ENCODE measurements at regions not wholly inside any gene's neighbourhood (a gene's known extent, or its start where the extent isn't known, plus 50 kb on each side); places are given as distances from the start of the nearest gene placed in this dataset.

DNA sequence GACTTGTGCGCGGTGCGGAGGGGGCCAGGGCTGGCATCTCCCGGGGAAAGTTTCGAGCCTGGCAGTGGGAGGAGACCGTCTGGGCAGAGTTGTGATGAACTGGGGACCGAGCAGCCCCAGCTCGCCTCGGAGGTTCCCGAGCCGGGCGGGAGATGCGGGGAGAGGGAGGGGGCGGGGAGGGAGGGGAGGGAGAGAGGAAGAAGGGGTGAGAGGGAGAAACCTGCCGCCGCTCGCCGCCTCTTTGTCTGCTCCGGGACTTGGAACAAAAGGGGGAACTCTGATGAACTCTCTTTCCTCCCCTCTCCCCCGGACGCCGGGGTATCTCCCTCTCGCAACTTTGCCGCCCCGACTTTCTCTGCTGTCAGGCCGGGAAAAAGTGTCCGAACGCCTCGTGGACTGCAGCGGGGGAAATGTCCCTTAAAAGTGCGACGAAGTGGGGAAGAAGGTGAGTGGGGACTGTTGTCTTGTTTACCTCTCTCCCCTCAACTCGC, 72.7 kb downstream of the SOX4 start:
- TF ChIP-seq CTCF (IDR thresholded peaks at IDR 0.05; ENCODE audit: low read length) = no peak
- no peak for TF ChIP-seq EZH2 (IDR thresholded peaks at IDR 0.05; ENCODE audit: borderline replicate concordance, low read length)

Data from OCI-LY1 (cell line).